ENCODE measurements at regions not wholly inside any gene's neighbourhood (a gene's known extent, or its start where the extent isn't known, plus 50 kb on each side); places are given as distances from the start of the nearest gene placed in this dataset.

DNA sequence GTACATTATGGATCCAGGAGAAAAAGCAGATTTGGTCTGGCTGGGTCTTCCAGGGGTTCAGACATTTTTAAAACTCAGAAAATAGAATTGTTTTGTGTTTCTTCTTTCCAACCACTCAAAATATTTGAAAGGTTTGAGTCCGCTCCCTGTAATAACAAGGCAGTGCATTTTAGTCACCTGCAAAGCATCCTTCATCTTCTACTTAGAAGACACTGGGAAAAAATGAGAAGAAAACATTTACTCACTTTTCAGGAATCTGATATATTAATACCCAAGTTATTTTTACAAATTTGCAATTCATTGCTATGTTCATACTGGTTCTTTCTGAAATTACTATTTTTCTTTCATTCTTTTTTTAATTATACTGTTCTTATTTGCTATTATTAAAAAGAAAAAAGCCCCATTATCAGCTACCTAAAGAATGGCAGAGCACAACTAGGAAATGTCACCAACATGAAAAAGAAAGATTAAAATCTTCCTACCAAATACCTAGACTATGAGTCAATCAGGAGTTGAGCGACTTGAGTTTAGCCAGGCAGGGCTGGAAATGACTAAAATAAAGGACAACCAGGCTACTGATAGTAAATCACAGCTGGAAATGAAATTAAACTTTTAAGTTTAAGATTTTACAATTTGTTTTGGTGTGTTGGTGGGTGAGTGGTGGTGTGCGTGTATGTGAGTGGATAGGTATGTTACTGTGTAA lies 280.3 kb upstream of the THBS1 start:
- no peak for FAIRE-seq
- DNase-seq (ENCODE audit: insufficient read length, low spot score) = no peak
- TF ChIP-seq, protein P1, sequence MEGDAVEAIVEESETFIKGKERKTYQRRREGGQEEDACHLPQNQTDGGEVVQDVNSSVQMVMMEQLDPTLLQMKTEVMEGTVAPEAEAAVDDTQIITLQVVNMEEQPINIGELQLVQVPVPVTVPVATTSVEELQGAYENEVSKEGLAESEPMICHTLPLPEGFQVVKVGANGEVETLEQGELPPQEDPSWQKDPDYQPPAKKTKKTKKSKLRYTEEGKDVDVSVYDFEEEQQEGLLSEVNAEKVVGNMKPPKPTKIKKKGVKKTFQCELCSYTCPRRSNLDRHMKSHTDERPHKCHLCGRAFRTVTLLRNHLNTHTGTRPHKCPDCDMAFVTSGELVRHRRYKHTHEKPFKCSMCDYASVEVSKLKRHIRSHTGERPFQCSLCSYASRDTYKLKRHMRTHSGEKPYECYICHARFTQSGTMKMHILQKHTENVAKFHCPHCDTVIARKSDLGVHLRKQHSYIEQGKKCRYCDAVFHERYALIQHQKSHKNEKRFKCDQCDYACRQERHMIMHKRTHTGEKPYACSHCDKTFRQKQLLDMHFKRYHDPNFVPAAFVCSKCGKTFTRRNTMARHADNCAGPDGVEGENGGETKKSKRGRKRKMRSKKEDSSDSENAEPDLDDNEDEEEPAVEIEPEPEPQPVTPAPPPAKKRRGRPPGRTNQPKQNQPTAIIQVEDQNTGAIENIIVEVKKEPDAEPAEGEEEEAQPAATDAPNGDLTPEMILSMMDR (IDR thresholded peaks at IDR 0.05; ENCODE audit: insufficient read depth, missing control alignments) = no peak

- no peak for FAIRE-seq
These were observed 279.3 kb upstream of the THBS1 start for GRCh38 chr15:39301589-39301999.

DNA sequence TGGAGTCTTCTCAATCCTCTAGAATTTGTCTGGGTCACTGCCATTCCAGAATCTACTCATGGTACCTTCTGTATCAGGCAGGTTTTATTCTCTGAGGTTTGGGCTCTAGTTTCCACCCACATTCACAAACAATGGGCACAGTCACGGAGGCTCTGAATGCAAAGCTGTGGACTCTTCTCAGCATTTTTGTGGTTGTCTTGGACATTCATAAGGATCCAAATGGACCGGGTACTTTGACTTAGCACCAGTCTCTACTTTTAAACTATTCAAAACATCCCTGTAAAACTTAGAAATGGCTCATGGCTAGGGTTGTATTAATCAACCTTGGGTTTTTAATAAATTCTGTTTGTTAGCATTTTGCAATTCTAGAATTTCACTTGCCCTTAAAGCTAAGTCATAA lies 277.9 kb upstream of the THBS1 start:
- DNase-seq (ENCODE audit: insufficient read length, low spot score) = no peak
- TF ChIP-seq, protein P1 (IDR thresholded peaks at IDR 0.05; ENCODE audit: insufficient read depth, missing control alignments) = no peak
- no peak for FAIRE-seq

More at GRCh38 chr15:39301589-39301999, 279.3 kb upstream of the THBS1 start:
- TF ChIP-seq, protein P1 (IDR thresholded peaks at IDR 0.05; ENCODE audit: insufficient read depth, missing control alignments) = no peak
- DNase-seq (ENCODE audit: insufficient read length, low spot score) = no peak

- TF ChIP-seq, protein P1 (IDR thresholded peaks at IDR 0.05; ENCODE audit: insufficient read depth, missing control alignments) = no peak
- DNase-seq (ENCODE audit: insufficient read length, low spot score) (no peak), FAIRE-seq (no peak)
These were observed 276.6 kb upstream of the THBS1 start for GRCh38 chr15:39304201-39304841.

GRCh38 chr15:39304931-39305728 lies 275.7 kb upstream of the THBS1 start:
- TF ChIP-seq, protein P1 (IDR thresholded peaks at IDR 0.05; ENCODE audit: insufficient read depth, missing control alignments) = no peak
- no peak for FAIRE-seq
- no peak for DNase-seq (ENCODE audit: insufficient read length, low spot score)

DNA sequence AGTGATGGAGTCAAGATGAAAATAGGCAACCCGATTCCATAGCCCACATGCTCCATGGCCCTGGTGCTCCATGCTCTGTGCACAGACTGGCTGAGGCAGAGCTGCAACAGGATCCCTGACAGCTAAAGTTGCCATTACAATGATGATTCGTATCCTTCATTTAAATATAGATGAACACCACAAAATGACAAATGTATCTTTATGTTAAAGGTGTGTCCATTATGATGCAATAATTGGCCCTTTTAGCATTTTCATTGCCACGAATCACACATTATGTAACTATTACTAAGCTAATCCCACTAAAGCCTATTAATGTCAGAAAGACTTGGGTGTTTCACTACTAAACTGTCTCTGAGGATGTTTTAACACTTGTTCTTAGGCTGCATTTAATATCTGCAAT lies 270.2 kb upstream of the THBS1 start:
- FAIRE-seq = no peak
- TF ChIP-seq, protein P1 (IDR thresholded peaks at IDR 0.05; ENCODE audit: insufficient read depth, missing control alignments) = no peak
- DNase-seq (ENCODE audit: insufficient read length, low spot score) = no peak

All from D721Med (cell line).